ENCODE measurements at regions not wholly inside any gene's neighbourhood (a gene's known extent, or its start where the extent isn't known, plus 50 kb on each side); places are given as distances from the start of the nearest gene placed in this dataset.

GRCh38 chr1:56153276-56153675, 426.1 kb downstream of the PLPP3 start:
- Mint-ChIP-seq H3K27me3 (no peaks in the 10 kb centered on the region), H3K4me1 (ENCODE audit: unreplicated experiment) (peaks cover 21% of the 10 kb centered on the region), H3K4me3 (no peak overlapping the region), H3K27ac (no peak overlapping the region), H3K9me3 (peaks cover 7% of the 10 kb centered on the region), H3K36me3 (peaks cover 4% of the 10 kb centered on the region)
- DNase-seq (ENCODE audit: extremely low spot score, unreplicated experiment), result no peak
- TF ChIP-seq CTCF (conservative IDR thresholded peaks at IDR 0.05), result no peak

- peaks cover 4% of the 10 kb centered on the region for H3K36me3 Mint-ChIP-seq
- no peak overlapping the region for H3K4me3 Mint-ChIP-seq
- peaks cover 21% of the 10 kb centered on the region for H3K4me1 Mint-ChIP-seq (ENCODE audit: unreplicated experiment)
- H3K27ac Mint-ChIP-seq, result no peak overlapping the region
- no peak for TF ChIP-seq CTCF (conservative IDR thresholded peaks at IDR 0.05)
- H3K27me3 Mint-ChIP-seq, result no peaks in the 10 kb centered on the region
- H3K9me3 Mint-ChIP-seq, result peaks cover 7% of the 10 kb centered on the region
- no peak for DNase-seq (ENCODE audit: extremely low spot score, unreplicated experiment)
Observed at GRCh38 chr1:56152635-56153034, 426.7 kb downstream of the PLPP3 start.

GRCh38 chr1:56151402-56151801, 428.0 kb downstream of the PLPP3 start:
- H3K36me3 Mint-ChIP-seq, result peaks cover 4% of the 10 kb centered on the region
- no peak overlapping the region for H3K27ac Mint-ChIP-seq
- H3K27me3 Mint-ChIP-seq, result no peaks in the 10 kb centered on the region
- H3K9me3 Mint-ChIP-seq, result peaks cover 7% of the 10 kb centered on the region
- no peak for DNase-seq (ENCODE audit: extremely low spot score, unreplicated experiment)
- H3K4me3 Mint-ChIP-seq, result no peak overlapping the region
- no peak for TF ChIP-seq CTCF (conservative IDR thresholded peaks at IDR 0.05)
- peaks cover 21% of the 10 kb centered on the region for H3K4me1 Mint-ChIP-seq (ENCODE audit: unreplicated experiment)

- DNase-seq (ENCODE audit: extremely low spot score, unreplicated experiment), result no peak
- Mint-ChIP-seq H3K4me1 (ENCODE audit: unreplicated experiment) (peaks cover 21% of the 10 kb centered on the region), H3K4me3 (no peak overlapping the region), H3K9me3 (peaks cover 7% of the 10 kb centered on the region), H3K27ac (no peak overlapping the region), H3K36me3 (peaks cover 4% of the 10 kb centered on the region), H3K27me3 (no peaks in the 10 kb centered on the region)
- no peak for TF ChIP-seq CTCF (conservative IDR thresholded peaks at IDR 0.05)
Observed at GRCh38 chr1:56150441-56151215, 428.7 kb downstream of the PLPP3 start.

GRCh38 chr1:56149761-56150160, 429.6 kb downstream of the PLPP3 start:
- Mint-ChIP-seq H3K9me3 (peaks cover 7% of the 10 kb centered on the region), H3K27me3 (no peaks in the 10 kb centered on the region), H3K4me3 (no peak overlapping the region), H3K4me1 (ENCODE audit: unreplicated experiment) (peaks cover 21% of the 10 kb centered on the region), H3K36me3 (no peaks in the 10 kb centered on the region), H3K27ac (no peak overlapping the region)
- no peak for TF ChIP-seq CTCF (conservative IDR thresholded peaks at IDR 0.05)
- no peak for DNase-seq (ENCODE audit: extremely low spot score, unreplicated experiment)
